Stimulated activated CD8-positive, alpha-beta memory T cell treated with anti-CD3 and anti-CD28 coated beads, Interleukin-4, amount 100 ng/mL, for 48 hours (primary cell): ENCODE measurements at regions not wholly inside any gene's neighbourhood (a gene's known extent, or its start where the extent isn't known, plus 50 kb on each side); places are given as distances from the start of the nearest gene placed in this dataset.

Experiments
- DNase-seq: peaks from one replicate; pipeline ENCODE4 v3.0.0-alpha.2; 2020

- no peak for DNase-seq
Observed at GRCh38 chr4:111633663-111634266, 511.5 kb upstream of the FAM241A start.

- no peak for DNase-seq
Observed at GRCh38 chr4:111635646-111636045, 509.6 kb upstream of the FAM241A start.

GRCh38 chr4:111636961-111637585 is 508.2 kb upstream of the FAM241A start:
- no peak for DNase-seq

- no peak for DNase-seq
Observed at GRCh38 chr4:111639120-111639690, 506.0 kb upstream of the FAM241A start.

GRCh38 chr4:111639876-111640275 is 505.4 kb upstream of the FAM241A start:
- no peak for DNase-seq

GRCh38 chr4:111641813-111642579 is 503.3 kb upstream of the FAM241A start:
- peak; percentile 32 for DNase-seq

GRCh38 chr4:111648056-111648455 is 497.2 kb upstream of the FAM241A start:
- DNase-seq: no peak

GRCh38 chr4:111649308-111649707 is 495.9 kb upstream of the FAM241A start:
- DNase-seq: no peak

GRCh38 chr4:111650146-111650545 is 495.1 kb upstream of the FAM241A start:
- DNase-seq: no peak

- no peak for DNase-seq
Observed at GRCh38 chr4:111650674-111651086, 494.6 kb upstream of the FAM241A start.

GRCh38 chr4:111652236-111652635 is 493.0 kb upstream of the FAM241A start:
- no peak for DNase-seq

GRCh38 chr4:111652986-111653385 is 492.3 kb upstream of the FAM241A start:
- DNase-seq: no peak

- no peak for DNase-seq
Observed at GRCh38 chr4:111662496-111662895, 482.8 kb upstream of the FAM241A start.

GRCh38 chr4:111664308-111664945 is 480.8 kb upstream of the FAM241A start:
- DNase-seq: no peak

GRCh38 chr4:111666826-111667360 is 478.4 kb upstream of the FAM241A start:
- DNase-seq: no peak

- no peak for DNase-seq
Observed at GRCh38 chr4:111671756-111672155, 473.5 kb upstream of the FAM241A start.

GRCh38 chr4:111675746-111676145 is 469.5 kb upstream of the FAM241A start:
- DNase-seq: no peak

- no peak for DNase-seq
Observed at GRCh38 chr4:111676533-111676932, 468.7 kb upstream of the FAM241A start.

GRCh38 chr4:111678479-111678878 is 466.8 kb upstream of the FAM241A start:
- no peak for DNase-seq

- DNase-seq: no peak
Observed at GRCh38 chr4:111678908-111679307, 466.3 kb upstream of the FAM241A start.

- DNase-seq: no peak
Observed at GRCh38 chr4:111681270-111681669, 464.0 kb upstream of the FAM241A start.

GRCh38 chr4:111681751-111682150 is 463.5 kb upstream of the FAM241A start:
- DNase-seq: no peak

- DNase-seq: no peak
Observed at GRCh38 chr4:111685205-111685604, 460.0 kb upstream of the FAM241A start.
